Esophagus squamous epithelium (tissue), 4 donors: ENCODE measurements at regions not wholly inside any gene's neighbourhood (a gene's known extent, or its start where the extent isn't known, plus 50 kb on each side); places are given as distances from the start of the nearest gene placed in this dataset.

Source experiments
- POLR2A ChIP-seq, 4 donors: fragments of 450-650 bp; IDR thresholded peaks; one replicate each; pipeline ENCODE4 v1.6.1; 2017; ENCODE audit warnings: antibody characterized with exemption in 4 of 4, mild to moderate bottlenecking in 4 of 4, moderate library complexity in 3 of 4
- TF ChIP-seq, protein P1 (sequence below), 6 experiments: fragments of 450-650 bp in 4 of 6; fragments of 200-600 bp in 2 of 6; sonication (generic) in 2 of 6; IDR thresholded peaks; one replicate each; pipeline ENCODE4 v1.5.1; 2016 to 2019; ENCODE audit warnings: antibody characterized with exemption in 6 of 6, mild to moderate bottlenecking in 4 of 6, moderate library complexity in 4 of 6

DNA sequence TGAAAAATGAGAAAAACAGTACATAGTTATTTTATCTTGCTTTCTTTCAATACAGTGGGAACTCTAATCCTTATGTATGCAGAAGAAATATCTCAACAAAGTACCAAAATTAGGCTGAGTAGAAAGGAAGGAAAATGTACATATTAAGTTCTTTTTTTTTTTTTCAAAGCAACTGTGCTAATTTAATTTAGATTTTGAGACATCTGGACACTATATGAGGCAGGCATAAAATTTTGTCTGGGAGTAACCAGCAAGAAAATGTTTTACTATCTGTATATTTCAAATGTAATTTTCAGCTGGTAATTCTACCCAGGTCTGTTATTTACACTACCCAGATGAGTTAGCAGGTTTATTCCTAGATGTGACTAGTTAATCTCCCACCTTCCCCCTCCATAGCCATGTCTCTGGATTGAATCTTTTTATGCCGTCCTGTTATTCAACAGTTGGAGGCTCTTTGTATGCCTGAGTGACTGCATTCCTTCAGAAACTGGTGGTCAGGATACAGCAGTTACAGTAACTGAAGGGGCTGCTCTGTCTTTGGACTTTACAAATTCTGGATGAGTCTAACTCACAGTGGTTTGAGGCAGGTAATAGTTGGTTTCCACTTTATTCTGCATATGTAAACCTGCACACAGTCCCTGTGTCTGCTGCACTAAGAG, 633.6 kb downstream of the PCDH18 start:
- TF ChIP-seq, protein P1, sequence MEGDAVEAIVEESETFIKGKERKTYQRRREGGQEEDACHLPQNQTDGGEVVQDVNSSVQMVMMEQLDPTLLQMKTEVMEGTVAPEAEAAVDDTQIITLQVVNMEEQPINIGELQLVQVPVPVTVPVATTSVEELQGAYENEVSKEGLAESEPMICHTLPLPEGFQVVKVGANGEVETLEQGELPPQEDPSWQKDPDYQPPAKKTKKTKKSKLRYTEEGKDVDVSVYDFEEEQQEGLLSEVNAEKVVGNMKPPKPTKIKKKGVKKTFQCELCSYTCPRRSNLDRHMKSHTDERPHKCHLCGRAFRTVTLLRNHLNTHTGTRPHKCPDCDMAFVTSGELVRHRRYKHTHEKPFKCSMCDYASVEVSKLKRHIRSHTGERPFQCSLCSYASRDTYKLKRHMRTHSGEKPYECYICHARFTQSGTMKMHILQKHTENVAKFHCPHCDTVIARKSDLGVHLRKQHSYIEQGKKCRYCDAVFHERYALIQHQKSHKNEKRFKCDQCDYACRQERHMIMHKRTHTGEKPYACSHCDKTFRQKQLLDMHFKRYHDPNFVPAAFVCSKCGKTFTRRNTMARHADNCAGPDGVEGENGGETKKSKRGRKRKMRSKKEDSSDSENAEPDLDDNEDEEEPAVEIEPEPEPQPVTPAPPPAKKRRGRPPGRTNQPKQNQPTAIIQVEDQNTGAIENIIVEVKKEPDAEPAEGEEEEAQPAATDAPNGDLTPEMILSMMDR (IDR thresholded peaks at IDR 0.05) = no peak
- TF ChIP-seq POLR2A (IDR thresholded peaks at IDR 0.05) = no peak
